Transverse colon (tissue), 4 donors: ENCODE measurements at regions not wholly inside any gene's neighbourhood (a gene's known extent, or its start where the extent isn't known, plus 50 kb on each side); places are given as distances from the start of the nearest gene placed in this dataset.

Experiments
- CTCF ChIP-seq, 5 experiments: fragments of 200-600 bp in 3 of 5; fragments of 450-650 bp in 2 of 5; sonication (generic) in 3 of 5; IDR thresholded peaks; 1 replicate in 2 of 5; 2 replicates in 3 of 5; pipeline ENCODE4 v1.5.1; 2016 to 2017; ENCODE audit warnings: antibody characterized with exemption in 5 of 5, inconsistent platforms in 3 of 5, mild to moderate bottlenecking in 2 of 5, moderate library complexity in 1 of 5
- POLR2AphosphoS5 ChIP-seq, 3 donors: sonication (generic); formaldehyde crosslinking; IDR thresholded peaks; one replicate each; pipeline ENCODE4 v1.6.1; 2016; ENCODE audit warnings: antibody characterized with exemption in 3 of 3

GRCh38 chr18:30601541-30601940 is 441.0 kb downstream of the DSC3 start:
- no peak for TF ChIP-seq POLR2AphosphoS5 (IDR thresholded peaks at IDR 0.05)
- TF ChIP-seq CTCF (IDR thresholded peaks at IDR 0.05) = no peak
